ENCODE measurements at regions not wholly inside any gene's neighbourhood (a gene's known extent, or its start where the extent isn't known, plus 50 kb on each side); places are given as distances from the start of the nearest gene placed in this dataset.

- no peak for DNase-seq
- Mint-ChIP-seq H3K27me3 (ENCODE audit: low read depth) (no peaks in the 10 kb centered on the region), H3K4me3 (no peak overlapping the region), H3K9me3 (no peaks in the 10 kb centered on the region), H3K36me3 (ENCODE audit: insufficient read depth) (no peaks in the 10 kb centered on the region), H3K4me1 (ENCODE audit: low read depth) (no peaks in the 10 kb centered on the region)
- ATAC-seq: no peak
Observed at GRCh38 chr13:72424059-72424458, 303.4 kb downstream of the MZT1 start.

- Mint-ChIP-seq H3K36me3 (ENCODE audit: insufficient read depth) (no peaks in the 10 kb centered on the region), H3K27me3 (ENCODE audit: low read depth) (no peaks in the 10 kb centered on the region), H3K4me1 (ENCODE audit: low read depth) (no peaks in the 10 kb centered on the region), H3K9me3 (no peaks in the 10 kb centered on the region), H3K4me3 (no peak overlapping the region)
- ATAC-seq (no peak), DNase-seq (no peak)
Observed at GRCh38 chr13:72415817-72416216, 311.6 kb downstream of the MZT1 start.

- no peaks in the 10 kb centered on the region for H3K4me1 Mint-ChIP-seq (ENCODE audit: low read depth)
- no peaks in the 10 kb centered on the region for H3K36me3 Mint-ChIP-seq (ENCODE audit: insufficient read depth)
- H3K27me3 Mint-ChIP-seq (ENCODE audit: low read depth): no peaks in the 10 kb centered on the region
- no peak overlapping the region for H3K4me3 Mint-ChIP-seq
- ATAC-seq (no peak), DNase-seq (no peak)
- no peaks in the 10 kb centered on the region for H3K9me3 Mint-ChIP-seq
Observed at GRCh38 chr13:72412481-72412880, 314.9 kb downstream of the MZT1 start.

GRCh38 chr13:72405441-72405840 is 322.0 kb downstream of the MZT1 start:
- Mint-ChIP-seq H3K9me3 (no peaks in the 10 kb centered on the region), H3K4me3 (no peak overlapping the region), H3K36me3 (ENCODE audit: insufficient read depth) (no peaks in the 10 kb centered on the region), H3K4me1 (ENCODE audit: low read depth) (no peaks in the 10 kb centered on the region), H3K27me3 (ENCODE audit: low read depth) (no peaks in the 10 kb centered on the region)
- no peak for DNase-seq
- no peak for ATAC-seq

- no peak for DNase-seq
- no peak overlapping the region for H3K4me3 Mint-ChIP-seq
- no peaks in the 10 kb centered on the region for H3K4me1 Mint-ChIP-seq (ENCODE audit: low read depth)
- H3K9me3 Mint-ChIP-seq: no peaks in the 10 kb centered on the region
- H3K36me3 Mint-ChIP-seq (ENCODE audit: insufficient read depth): no peaks in the 10 kb centered on the region
- ATAC-seq: no peak
- no peaks in the 10 kb centered on the region for H3K27me3 Mint-ChIP-seq (ENCODE audit: low read depth)
Observed at GRCh38 chr13:72403396-72404010, 323.9 kb downstream of the MZT1 start.

- H3K36me3 Mint-ChIP-seq (ENCODE audit: insufficient read depth): no peaks in the 10 kb centered on the region
- H3K4me3 Mint-ChIP-seq: no peak overlapping the region
- H3K9me3 Mint-ChIP-seq: no peaks in the 10 kb centered on the region
- no peaks in the 10 kb centered on the region for H3K27me3 Mint-ChIP-seq (ENCODE audit: low read depth)
- ATAC-seq (no peak), DNase-seq (no peak)
- no peaks in the 10 kb centered on the region for H3K4me1 Mint-ChIP-seq (ENCODE audit: low read depth)
Observed at GRCh38 chr13:72400856-72401255, 326.6 kb downstream of the MZT1 start.

GRCh38 chr13:72399351-72399750 is 328.1 kb downstream of the MZT1 start:
- no peak for ATAC-seq

GRCh38 chr13:72397265-72397664 is 330.2 kb downstream of the MZT1 start:
- Mint-ChIP-seq H3K27me3 (ENCODE audit: low read depth) (no peaks in the 10 kb centered on the region), H3K9me3 (peaks cover 6% of the 10 kb centered on the region), H3K36me3 (ENCODE audit: insufficient read depth) (no peaks in the 10 kb centered on the region), H3K4me3 (no peak overlapping the region), H3K4me1 (ENCODE audit: low read depth) (no peaks in the 10 kb centered on the region)
- ATAC-seq (no peak), DNase-seq (no peak)

More at GRCh38 chr13:72399351-72399750, 328.1 kb downstream of the MZT1 start:
- Mint-ChIP-seq H3K27me3 (ENCODE audit: low read depth) (no peaks in the 10 kb centered on the region), H3K4me3 (no peak overlapping the region), H3K9me3 (no peaks in the 10 kb centered on the region), H3K36me3 (ENCODE audit: insufficient read depth) (no peaks in the 10 kb centered on the region), H3K4me1 (ENCODE audit: low read depth) (no peaks in the 10 kb centered on the region)
- no peak for DNase-seq

GRCh38 chr13:72390909-72391308 is 336.5 kb downstream of the MZT1 start:
- Mint-ChIP-seq H3K9me3 (peaks cover 6% of the 10 kb centered on the region), H3K27me3 (ENCODE audit: low read depth) (no peaks in the 10 kb centered on the region), H3K36me3 (ENCODE audit: insufficient read depth) (no peaks in the 10 kb centered on the region), H3K4me3 (no peak overlapping the region), H3K4me1 (ENCODE audit: low read depth) (no peaks in the 10 kb centered on the region)
- DNase-seq (no peak), ATAC-seq (no peak)

GRCh38 chr13:72386138-72386684 is 341.2 kb downstream of the MZT1 start:
- Mint-ChIP-seq H3K27me3 (ENCODE audit: low read depth) (no peaks in the 10 kb centered on the region), H3K9me3 (no peaks in the 10 kb centered on the region), H3K4me3 (no peak overlapping the region), H3K4me1 (ENCODE audit: low read depth) (no peaks in the 10 kb centered on the region), H3K36me3 (ENCODE audit: insufficient read depth) (no peaks in the 10 kb centered on the region)
- ATAC-seq (no peak), DNase-seq (no peak)

GRCh38 chr13:72384879-72385278 is 342.6 kb downstream of the MZT1 start:
- Mint-ChIP-seq H3K4me3 (no peak overlapping the region), H3K4me1 (ENCODE audit: low read depth) (no peaks in the 10 kb centered on the region), H3K9me3 (no peaks in the 10 kb centered on the region), H3K27me3 (ENCODE audit: low read depth) (no peaks in the 10 kb centered on the region), H3K36me3 (ENCODE audit: insufficient read depth) (no peaks in the 10 kb centered on the region)
- no peak for DNase-seq
- no peak for ATAC-seq

- Mint-ChIP-seq H3K36me3 (ENCODE audit: insufficient read depth) (no peaks in the 10 kb centered on the region), H3K27me3 (ENCODE audit: low read depth) (no peaks in the 10 kb centered on the region), H3K4me3 (no peak overlapping the region), H3K4me1 (ENCODE audit: low read depth) (no peaks in the 10 kb centered on the region), H3K9me3 (no peaks in the 10 kb centered on the region)
- ATAC-seq: no peak
- no peak for DNase-seq
Observed at GRCh38 chr13:72384186-72384823, 343.1 kb downstream of the MZT1 start.

- H3K4me1 Mint-ChIP-seq (ENCODE audit: low read depth): no peaks in the 10 kb centered on the region
- no peaks in the 10 kb centered on the region for H3K27me3 Mint-ChIP-seq (ENCODE audit: low read depth)
- no peaks in the 10 kb centered on the region for H3K9me3 Mint-ChIP-seq
- H3K36me3 Mint-ChIP-seq (ENCODE audit: insufficient read depth): no peaks in the 10 kb centered on the region
- ATAC-seq: no peak
- DNase-seq: no peak
- H3K4me3 Mint-ChIP-seq: no peak overlapping the region
Observed at GRCh38 chr13:72383646-72384045, 343.8 kb downstream of the MZT1 start.

GRCh38 chr13:72379581-72379980 is 347.8 kb downstream of the MZT1 start:
- peaks cover 9% of the 10 kb centered on the region for H3K9me3 Mint-ChIP-seq
- no peak overlapping the region for H3K4me3 Mint-ChIP-seq
- no peaks in the 10 kb centered on the region for H3K36me3 Mint-ChIP-seq (ENCODE audit: insufficient read depth)
- ATAC-seq: no peak
- H3K4me1 Mint-ChIP-seq (ENCODE audit: low read depth): no peaks in the 10 kb centered on the region
- no peaks in the 10 kb centered on the region for H3K27me3 Mint-ChIP-seq (ENCODE audit: low read depth)
- no peak for DNase-seq

- no peaks in the 10 kb centered on the region for H3K9me3 Mint-ChIP-seq
- DNase-seq: no peak
- no peaks in the 10 kb centered on the region for H3K27me3 Mint-ChIP-seq (ENCODE audit: low read depth)
- no peaks in the 10 kb centered on the region for H3K36me3 Mint-ChIP-seq (ENCODE audit: insufficient read depth)
- ATAC-seq: no peak
- H3K4me1 Mint-ChIP-seq (ENCODE audit: low read depth): no peaks in the 10 kb centered on the region
- H3K4me3 Mint-ChIP-seq: no peak overlapping the region
Observed at GRCh38 chr13:72368031-72368430, 359.4 kb downstream of the MZT1 start.

Data from activated T-cell treated with anti-CD3 and anti-CD28 coated beads, Interleukin-2, amount 50 U/mL, for 4 hours (primary cell).